ENCODE measurements at regions not wholly inside any gene's neighbourhood (a gene's known extent, or its start where the extent isn't known, plus 50 kb on each side); places are given as distances from the start of the nearest gene placed in this dataset.

DNA sequence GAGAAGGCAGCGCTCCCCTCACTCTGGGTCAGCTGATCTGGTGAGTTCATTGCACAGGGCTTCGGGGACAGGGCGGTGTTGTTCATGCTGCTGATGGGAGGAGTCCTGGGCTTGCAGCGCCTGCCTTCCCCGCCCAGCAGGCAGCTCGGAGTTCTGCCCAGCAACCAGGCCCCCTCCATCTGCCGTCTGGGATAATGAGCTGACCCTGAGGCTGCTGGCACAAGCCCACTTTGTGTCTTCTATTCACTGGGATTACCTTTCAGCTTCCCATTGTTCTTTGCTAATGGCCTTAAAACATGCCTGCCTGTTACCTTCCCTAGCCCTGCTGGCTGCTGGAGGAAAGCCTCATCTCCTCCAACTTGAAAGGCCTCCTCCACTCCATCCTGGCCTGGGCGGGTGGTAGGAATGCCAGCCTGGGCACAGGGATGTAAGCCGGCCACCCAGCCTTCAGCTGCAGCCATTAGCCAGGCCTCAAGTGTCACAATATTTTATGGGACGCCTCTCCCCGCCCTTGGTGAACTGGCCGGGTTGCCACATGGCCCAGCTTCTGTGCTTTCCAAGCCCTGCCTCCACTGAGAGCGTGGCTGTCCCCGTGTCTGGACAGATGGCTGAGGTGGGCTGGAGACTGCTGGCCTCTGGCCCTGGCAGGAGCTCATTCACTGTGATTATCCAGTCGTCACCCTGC lies 70.4 kb downstream of the GADD45G start:
- TF ChIP-seq, protein P1, sequence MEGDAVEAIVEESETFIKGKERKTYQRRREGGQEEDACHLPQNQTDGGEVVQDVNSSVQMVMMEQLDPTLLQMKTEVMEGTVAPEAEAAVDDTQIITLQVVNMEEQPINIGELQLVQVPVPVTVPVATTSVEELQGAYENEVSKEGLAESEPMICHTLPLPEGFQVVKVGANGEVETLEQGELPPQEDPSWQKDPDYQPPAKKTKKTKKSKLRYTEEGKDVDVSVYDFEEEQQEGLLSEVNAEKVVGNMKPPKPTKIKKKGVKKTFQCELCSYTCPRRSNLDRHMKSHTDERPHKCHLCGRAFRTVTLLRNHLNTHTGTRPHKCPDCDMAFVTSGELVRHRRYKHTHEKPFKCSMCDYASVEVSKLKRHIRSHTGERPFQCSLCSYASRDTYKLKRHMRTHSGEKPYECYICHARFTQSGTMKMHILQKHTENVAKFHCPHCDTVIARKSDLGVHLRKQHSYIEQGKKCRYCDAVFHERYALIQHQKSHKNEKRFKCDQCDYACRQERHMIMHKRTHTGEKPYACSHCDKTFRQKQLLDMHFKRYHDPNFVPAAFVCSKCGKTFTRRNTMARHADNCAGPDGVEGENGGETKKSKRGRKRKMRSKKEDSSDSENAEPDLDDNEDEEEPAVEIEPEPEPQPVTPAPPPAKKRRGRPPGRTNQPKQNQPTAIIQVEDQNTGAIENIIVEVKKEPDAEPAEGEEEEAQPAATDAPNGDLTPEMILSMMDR (optimal IDR thresholded peaks at IDR 0.05 in 1 of 3, IDR thresholded peaks at IDR 0.05 in 1 of 3, conservative IDR thresholded peaks at IDR 0.05 in 1 of 3; ENCODE audit: extremely low read depth in 1 of 3, insufficient read depth in 2 of 3, low read length in 3 of 3) = no peak
- TF ChIP-seq EZH2 (IDR thresholded peaks at IDR 0.05; ENCODE audit: low read length) = no peak

Data from keratinocyte (primary cell).